Pulmonary artery endothelial cell (primary cell): ENCODE measurements at regions not wholly inside any gene's neighbourhood (a gene's known extent, or its start where the extent isn't known, plus 50 kb on each side); places are given as distances from the start of the nearest gene placed in this dataset.
"Not testable (repeated sequence)": the region's sequence is repeated elsewhere in the genome, so short reads cannot be mapped to it uniquely, and the experiment has no call there.

Source experiments
- DNase-seq: peaks from one replicate; pipeline ENCODE4 v3.0.0-alpha.2; 2011; ENCODE audit warnings: low read depth, low spot score

GRCh38 chr3:36077320-36077719 is 303.0 kb upstream of the STAC start:
- DNase-seq = no peak

- not testable (repeated sequence) for DNase-seq
Observed at GRCh38 chr3:36082958-36083357, 297.3 kb upstream of the STAC start.

DNA sequence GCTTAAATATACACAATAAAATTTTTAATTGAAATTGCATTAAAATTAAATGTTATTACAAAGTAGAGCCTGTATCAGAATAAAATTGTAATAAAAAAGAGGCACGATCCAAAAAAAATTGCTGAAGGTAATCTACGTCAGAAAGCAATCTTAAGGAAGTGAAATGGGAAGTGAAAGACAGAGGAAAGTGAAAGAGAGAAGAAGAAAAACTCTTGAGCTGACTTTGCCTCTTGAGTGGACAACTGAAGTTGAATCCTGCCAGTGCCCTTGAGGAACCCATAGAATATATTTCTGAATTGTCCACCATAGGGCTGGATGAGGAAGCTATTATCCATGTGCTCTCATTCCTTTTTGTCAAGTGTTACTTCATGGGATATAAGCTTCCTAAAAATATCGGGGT is 285.1 kb upstream of the STAC start:
- DNase-seq = no peak

DNA sequence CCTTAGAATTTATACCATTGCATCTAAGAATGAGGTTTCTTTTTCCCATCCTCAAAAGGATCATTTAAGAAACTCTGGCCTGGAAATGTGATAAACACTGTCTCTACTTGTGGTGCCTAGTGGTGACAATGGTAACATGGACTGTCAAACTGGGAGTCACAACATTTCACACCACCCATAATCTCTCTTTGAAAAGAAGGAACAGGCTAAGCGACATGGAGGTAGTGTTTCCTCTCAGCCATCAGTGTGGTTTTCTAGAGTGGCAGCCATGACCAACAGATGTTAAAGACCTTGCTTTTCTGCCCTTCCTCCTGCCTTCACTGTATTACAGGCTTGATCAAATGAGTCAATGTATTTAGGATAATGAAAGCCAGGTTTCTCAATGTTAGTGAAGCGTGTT is 283.1 kb upstream of the STAC start:
- DNase-seq = no peak

DNA sequence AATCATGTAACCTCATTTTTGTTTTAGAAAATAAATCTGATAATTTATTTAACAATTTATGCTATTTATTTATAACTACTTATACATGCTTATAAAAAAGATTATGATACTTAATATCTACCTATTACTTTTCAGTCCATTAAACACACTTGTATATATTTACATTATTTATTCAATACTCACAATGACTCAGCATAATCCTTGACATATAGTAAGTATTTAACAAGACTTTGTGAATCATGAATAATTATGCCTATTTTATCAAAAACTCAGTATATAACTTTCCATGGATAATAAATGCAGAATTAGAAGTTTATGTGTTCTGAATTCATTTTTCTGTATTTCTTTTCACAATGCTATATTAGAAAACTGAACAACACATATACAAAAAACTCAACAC is 266.0 kb upstream of the STAC start:
- DNase-seq = no peak

DNA sequence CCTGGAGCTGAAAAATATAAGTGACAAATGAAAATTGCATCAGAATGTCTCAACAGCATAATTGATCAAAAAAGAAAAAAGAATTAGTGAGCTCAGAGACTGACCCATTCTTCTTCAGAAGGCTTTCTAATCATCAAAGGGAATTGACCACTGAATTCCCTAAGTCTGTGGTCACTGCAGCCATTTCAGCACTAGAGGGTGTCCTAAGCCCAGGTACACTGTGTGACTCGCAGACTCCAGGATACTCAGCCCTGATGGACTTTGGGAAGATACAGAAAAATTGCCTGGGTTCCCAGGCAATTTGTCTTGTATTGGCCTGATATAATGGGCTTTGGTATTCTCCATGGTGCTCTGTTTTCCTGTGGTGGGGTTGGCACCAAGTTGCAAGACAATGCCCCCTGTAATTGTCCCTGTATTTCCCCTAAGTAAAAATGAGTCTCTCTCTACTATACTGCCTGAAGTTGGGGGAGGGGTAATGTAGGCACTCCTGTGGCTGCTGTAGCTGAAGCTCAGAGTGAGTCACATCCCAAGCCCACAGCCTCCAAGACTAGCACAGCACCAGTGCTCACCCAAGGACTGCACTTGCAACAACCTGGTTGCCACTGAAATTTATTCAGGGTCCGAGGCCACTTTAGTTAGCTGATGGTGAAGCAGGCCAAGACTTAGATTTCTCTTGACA is 256.0 kb upstream of the STAC start:
- DNase-seq = no peak

DNA sequence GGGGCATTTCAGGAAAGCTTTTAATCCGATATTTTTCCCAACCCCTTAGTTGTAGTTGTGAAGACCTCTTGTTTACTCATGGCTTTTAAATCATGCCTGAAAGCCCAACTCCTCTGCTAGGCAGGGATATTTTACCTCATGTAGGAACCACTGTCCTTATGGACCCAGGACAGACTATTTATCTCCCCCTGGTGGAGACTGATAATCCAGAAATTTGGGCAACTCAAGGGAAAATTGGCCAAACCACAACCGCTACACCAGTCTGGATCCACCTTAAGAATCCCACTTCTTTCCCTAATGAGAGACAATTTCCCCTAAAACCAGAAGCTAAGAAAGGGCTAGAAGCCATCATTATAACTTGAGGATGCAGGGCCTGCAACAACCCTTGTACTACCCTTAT is 248.1 kb upstream of the STAC start:
- no peak for DNase-seq

- DNase-seq = no peak
Observed at GRCh38 chr3:36135863-36136262, 244.4 kb upstream of the STAC start.

GRCh38 chr3:36142746-36143145 is 237.6 kb upstream of the STAC start:
- no peak for DNase-seq

DNA sequence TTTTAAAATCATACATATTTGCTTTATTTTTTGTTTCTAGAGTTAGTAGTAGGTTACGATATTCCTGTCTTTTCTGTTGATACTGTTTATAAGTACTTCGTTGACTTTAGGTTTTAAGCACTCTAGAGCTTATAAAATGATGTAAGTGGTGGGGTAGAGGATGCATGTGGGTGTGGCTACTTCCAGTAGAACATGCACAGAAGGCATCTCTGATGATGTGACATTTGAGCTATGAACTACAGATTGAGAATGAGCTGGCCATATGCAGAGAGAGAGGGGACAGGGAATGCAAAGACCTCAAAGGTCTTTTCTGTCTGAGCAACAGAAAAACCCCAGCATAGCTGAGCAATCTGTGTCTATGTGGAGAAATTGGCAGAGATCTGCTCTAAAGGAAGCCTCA is 233.9 kb upstream of the STAC start:
- no peak for DNase-seq

- DNase-seq = no peak
Observed at GRCh38 chr3:36147934-36148558, 232.3 kb upstream of the STAC start.

DNA sequence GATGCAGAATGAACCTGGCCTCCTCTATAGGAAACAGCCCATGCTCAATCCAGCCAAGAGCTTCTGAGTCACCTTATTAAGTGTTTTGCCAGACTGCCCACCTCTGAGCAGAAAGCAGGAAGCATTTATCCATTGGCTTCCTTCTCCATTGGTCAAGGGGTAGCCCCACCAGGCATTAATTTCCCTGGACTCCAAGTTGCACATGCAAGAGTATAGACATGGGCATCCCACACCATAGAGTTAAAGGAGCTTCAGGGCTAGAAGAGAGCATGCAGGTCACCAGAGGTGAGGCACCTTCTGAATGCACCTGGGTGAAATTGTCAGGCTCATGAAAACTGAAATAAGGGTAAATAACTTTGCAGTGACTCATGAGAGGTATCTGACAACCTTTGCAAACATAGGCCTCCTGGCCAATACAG is 230.8 kb upstream of the STAC start:
- DNase-seq = no peak

DNA sequence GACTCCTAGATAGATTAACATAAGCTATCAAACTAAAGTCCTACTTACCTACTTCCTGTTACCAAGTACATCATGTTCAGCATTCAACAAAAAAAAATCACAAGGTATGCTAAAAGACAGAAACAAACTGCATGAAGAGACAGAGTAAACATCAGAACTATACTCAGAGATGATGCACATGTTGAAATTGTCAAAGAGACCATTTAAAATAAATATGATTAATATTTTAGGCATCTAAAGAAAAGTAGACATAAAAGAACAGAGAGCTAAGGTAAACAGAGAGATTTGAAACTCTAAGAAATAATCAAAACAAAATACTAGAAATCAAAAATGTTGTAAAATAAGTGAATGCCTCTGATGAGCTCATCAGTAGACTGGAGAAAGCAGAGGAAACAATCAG is 224.8 kb upstream of the STAC start:
- DNase-seq = no peak

DNA sequence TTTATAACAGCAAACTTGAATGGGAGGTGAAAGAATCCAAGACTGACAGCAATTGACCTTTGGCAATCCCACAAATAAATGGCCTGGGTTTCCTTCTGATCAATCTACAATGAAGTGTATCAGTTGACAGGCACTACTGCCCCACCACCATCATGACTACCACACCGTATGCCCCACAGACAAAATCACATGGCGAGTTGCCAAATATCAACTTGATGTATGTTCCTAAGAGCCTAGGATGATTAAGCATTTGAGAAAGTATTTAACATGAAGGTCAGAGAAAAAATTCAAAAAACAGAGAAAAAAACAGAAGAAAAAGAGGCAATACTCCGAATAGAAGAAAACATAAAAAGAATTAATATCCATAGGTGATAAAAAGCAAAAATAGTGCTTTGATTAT is 215.9 kb upstream of the STAC start:
- no peak for DNase-seq

DNA sequence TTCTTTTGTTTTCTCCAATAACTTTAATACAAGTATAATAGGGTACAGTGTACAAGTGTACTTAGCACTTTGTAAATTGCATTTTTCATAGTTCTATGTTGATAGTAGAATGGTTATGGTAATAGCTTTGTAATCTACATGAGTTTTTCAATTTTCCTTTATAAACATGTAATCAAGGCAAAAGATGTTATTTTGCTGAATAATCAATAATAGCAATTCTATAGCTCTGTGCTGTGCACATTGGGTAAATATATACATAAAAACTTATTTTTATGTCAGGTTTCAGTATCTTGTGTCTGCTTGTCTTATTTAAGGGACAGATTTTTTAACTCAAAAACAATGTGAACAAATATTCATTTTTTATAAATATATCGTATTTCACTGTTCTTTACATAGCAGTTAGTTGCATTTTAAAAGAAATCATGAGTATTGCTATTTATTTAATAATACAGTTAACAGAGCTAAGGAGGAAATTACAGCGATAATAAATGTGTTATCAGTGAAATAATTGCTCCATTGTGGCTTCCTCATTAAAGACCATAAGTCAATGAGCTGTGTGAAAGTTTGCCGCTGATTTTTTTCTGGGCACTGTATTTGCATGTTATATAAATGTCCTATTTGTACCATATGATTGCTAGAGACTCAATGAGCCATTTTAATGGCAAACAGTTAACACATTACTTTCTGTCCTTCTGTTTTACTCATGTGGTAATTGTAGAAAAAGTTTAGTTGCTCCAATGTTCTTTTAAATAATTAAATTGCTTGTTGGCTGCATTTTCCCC is 214.6 kb upstream of the STAC start:
- DNase-seq = no peak

DNA sequence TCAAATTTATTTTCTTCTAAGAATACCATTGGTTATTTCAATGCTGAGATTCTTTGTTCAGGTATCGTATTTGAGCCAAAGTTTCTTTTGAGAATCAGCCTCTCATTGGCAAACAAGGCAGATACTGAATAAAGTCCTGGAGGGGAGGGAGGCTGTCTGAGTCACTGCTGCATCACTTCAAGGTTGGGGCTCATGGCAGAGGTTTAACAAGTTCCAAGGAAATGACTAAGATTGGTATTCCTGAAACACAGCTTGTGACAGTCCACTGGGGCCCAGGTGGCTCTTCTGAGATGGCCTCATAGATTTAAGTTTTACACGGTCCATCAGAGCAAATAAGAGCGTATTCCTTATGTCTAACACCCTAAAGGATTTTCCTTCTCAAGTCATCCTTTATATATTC is 213.8 kb upstream of the STAC start:
- DNase-seq = no peak

DNA sequence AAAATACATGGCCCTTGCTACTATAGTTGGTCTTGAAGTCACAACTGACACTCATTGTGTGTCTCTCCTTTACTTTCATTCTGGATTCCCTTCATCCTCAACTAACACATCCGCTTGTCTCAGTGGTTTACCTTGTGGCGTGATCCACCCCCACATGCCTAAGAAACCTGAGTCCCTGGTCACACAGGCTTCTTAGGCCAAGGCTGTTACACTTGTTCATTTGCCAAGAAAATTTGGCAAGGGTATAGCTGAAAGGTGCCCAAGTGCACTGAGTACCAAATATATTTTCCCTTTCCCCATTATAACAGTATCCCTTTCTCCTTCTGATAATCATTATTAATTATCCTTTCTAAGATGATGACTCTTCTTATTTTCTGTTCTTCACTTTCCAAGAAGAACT is 207.6 kb upstream of the STAC start:
- DNase-seq = no peak

- DNase-seq = no peak
Observed at GRCh38 chr3:36175113-36175812, 205.0 kb upstream of the STAC start.

GRCh38 chr3:36175916-36176461 is 204.3 kb upstream of the STAC start:
- no peak for DNase-seq

DNA sequence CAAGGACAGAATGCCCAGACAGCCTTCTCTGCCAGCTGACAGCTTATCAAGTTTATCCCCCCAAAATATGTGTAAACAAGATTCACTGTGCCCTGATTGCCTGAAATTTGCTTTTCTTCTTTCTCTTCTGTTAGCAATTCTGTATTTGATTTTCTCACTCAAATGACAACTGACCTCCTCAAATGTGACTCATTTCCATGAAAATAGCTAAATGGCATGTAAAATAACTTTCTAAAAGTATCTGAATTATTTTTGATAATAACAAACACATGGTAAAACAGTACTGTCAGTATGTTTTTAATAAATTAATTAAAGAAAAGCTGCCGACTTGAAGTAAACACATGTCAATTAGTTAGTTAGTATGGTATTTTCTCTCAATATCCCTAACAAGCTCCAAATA is 202.3 kb upstream of the STAC start:
- DNase-seq = no peak

DNA sequence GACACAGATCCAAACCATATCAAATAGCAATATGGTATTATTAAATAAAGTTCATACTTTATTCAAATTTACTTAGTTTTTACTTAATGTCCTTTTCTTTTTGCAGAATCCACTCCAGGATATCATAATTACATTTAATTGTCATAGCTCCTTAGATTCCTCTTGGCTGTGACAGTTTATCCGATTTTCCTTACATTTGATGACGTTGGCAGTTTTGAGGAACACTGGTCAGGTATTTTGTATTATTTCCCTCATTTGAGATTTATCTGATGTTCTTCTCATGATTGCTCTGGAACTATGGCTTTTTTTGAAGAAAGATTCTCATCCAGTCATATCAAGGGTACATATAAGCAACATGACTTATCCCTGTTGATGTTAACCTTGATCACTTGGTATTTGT is 198.3 kb upstream of the STAC start:
- DNase-seq = no peak

DNA sequence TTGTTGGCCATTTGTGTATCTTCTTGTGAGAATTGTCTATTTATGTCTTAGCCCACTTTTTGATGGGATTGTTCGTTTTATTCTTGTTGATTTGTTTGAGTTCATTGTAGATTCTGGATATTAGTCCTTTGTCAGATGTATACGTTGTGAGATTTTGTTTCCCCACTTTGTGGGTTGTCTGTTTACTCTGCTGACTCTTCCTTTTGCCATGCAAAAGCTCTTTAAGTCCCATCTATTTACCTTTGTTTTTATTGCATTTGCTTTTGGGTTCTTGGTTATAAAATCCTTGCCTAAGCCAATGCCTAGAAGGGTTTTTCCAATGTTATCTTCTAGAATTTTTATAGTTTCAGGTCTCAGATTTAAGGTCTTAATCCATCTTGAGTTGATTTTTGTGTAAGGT is 193.1 kb upstream of the STAC start:
- not testable (repeated sequence) for DNase-seq
